ENCODE measurements at regions not wholly inside any gene's neighbourhood (a gene's known extent, or its start where the extent isn't known, plus 50 kb on each side); places are given as distances from the start of the nearest gene placed in this dataset.

DNA sequence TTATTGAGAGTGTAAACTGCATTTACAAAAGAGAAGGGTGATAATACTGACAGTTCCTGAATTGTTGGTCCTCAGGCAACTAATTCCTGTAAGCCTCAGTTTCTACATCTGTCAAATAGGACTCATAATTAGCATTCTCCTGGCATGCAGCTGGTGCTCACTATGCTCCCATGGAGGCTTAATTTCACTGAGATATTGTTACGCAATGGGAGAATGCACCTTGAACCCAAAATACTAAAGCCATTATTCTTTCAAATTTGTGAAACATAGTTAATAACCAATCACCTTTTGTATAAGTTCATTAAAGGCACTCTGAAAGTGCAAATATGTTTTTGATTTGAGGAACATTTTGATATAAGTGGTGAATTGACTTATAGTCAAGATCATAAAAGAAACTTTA lies 985.5 kb downstream of the CDH11 start:
- H3K27me3 Mint-ChIP-seq, result no peaks in the 10 kb centered on the region
- H3K4me3 Mint-ChIP-seq, result no peak overlapping the region
- no peak overlapping the region for H3K27ac Mint-ChIP-seq
- DNase-seq (no peak), ATAC-seq (no peak)
- no peaks in the 10 kb centered on the region for H3K4me1 Mint-ChIP-seq
- H3K9me3 Mint-ChIP-seq, result peaks cover 21 to 24% of the 10 kb centered on the region in 2 donors

DNA sequence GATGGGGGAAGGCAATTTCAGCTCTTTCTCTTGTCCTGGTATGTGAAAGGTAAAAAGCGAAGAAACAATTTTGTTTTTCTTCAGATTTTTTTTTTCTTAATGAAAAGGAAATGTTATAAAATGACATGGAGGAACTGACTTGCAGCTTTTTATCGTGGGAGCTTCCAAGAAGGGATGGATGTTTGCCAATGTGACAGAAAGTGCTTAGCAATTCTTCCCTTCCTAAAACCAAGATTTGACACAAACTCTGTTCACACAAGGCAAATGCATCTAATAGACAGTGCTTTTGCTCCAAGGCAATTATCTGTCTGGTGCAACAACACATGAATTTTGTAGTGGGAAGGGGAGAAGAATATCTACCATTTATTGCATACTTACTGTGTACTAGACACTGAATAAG lies 988.5 kb downstream of the CDH11 start:
- DNase-seq, result no peak
- H3K9me3 Mint-ChIP-seq, result peaks cover 21 to 24% of the 10 kb centered on the region in 2 donors
- no peak overlapping the region for H3K27ac Mint-ChIP-seq
- H3K4me1 Mint-ChIP-seq, result no peaks in the 10 kb centered on the region
- H3K4me3 Mint-ChIP-seq, result no peak overlapping the region
- no peaks in the 10 kb centered on the region for H3K27me3 Mint-ChIP-seq
- ATAC-seq, result no peak

DNA sequence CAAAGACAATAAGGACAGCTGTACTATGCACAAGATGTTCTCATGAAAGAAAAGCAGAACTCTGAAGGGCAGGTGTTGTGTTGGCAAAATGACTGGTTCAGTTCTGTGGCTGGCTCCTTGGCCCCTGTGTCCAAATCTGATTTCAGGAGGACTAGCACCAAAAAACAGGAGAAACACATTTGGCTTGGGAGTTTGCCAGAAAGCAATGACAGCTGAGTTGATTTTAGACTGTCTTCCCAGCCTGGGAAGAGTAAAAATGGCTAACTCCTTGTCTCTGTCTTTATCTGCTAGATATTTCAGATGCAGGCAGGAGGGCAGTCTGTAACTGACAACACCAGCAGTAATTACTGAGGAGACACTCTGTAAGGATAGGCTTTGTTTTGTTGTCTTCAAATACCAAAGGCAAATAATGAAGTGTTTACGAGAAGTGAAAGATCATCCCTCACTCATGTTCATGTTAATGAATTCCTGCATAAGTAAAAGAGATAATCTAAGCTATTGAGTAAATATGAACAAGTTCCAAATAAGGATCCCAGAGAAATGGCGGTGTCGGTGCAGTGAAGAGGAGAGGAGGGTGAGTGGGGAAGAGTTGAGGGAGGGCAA lies 989.0 kb downstream of the CDH11 start:
- Mint-ChIP-seq H3K9me3 (peaks cover 21 to 24% of the 10 kb centered on the region in 2 donors), H3K4me1 (no peaks in the 10 kb centered on the region), H3K27ac (no peak overlapping the region), H3K27me3 (no peaks in the 10 kb centered on the region), H3K4me3 (no peak overlapping the region)
- DNase-seq (no peak), ATAC-seq (no peak)

DNA sequence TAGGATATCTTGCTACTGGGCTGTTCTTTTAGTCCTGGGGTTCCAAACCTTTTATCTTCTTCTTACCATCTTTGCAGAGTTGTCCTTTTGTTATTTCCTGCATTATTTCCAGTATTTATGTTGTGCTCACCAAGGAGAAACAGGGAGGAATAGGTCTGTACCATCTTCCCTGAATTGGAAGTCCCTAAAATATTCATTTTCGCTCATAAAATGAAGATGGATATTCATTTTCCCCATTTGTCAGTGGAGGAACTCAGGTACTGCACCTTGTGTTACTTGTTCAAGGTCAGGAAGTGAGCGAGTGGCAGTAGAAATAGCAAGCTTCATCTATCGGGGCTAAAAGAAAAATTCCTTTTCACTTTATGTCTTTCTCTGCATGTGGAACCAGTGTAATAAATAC lies 989.7 kb downstream of the CDH11 start:
- H3K4me3 Mint-ChIP-seq, result no peak overlapping the region
- H3K27ac Mint-ChIP-seq, result no peak overlapping the region
- no peak for ATAC-seq
- H3K27me3 Mint-ChIP-seq, result no peaks in the 10 kb centered on the region
- H3K4me1 Mint-ChIP-seq, result no peaks in the 10 kb centered on the region
- DNase-seq, result no peak
- H3K9me3 Mint-ChIP-seq, result peaks cover 21 to 24% of the 10 kb centered on the region in 2 donors

DNA sequence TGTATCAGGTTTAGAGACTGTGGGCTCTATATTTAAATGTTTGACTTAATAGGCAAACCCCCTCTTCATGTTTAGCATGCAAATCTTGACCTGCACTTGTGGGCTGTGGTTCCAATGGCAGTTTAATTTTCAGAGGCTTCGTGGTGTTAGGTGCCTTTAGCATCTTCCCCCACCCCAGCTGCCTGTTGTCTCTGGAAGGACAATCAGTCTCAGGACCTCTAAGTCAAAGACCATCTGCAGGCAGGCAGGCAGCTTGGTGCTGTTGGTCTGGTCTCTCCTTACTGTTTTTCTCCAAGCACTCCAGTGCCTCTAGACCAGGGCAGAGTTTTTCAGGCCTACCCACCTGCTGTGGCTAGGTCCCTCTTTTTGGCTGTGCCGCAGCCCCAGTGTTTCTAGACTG lies 990.4 kb downstream of the CDH11 start:
- H3K4me3 Mint-ChIP-seq, result no peak overlapping the region
- DNase-seq (no peak), ATAC-seq (no peak)
- H3K9me3 Mint-ChIP-seq, result peaks cover 21 to 24% of the 10 kb centered on the region in 2 donors
- H3K27me3 Mint-ChIP-seq, result no peaks in the 10 kb centered on the region
- H3K4me1 Mint-ChIP-seq, result no peaks in the 10 kb centered on the region
- no peak overlapping the region for H3K27ac Mint-ChIP-seq

DNA sequence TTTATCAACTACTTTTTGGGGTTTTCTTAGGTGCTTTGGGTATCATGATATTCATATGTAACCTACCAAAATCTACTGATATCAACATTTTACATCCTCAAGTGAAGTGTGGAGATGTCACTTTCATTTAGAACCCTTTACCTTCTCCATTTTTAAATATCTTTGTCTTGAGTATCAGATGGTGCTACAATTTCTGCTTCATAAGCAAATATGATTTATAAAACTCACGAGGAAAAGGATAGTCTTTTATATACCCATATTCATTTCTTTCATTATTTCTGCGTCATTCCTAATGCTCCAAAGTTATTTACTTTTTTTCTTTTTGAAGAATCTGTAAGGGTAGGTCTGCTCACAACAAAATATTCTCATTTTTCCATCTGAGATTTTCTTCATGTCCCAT lies 991.7 kb downstream of the CDH11 start:
- H3K9me3 Mint-ChIP-seq, result peaks cover 14% of the 10 kb centered on the region in 2 donors
- no peaks in the 10 kb centered on the region for H3K27me3 Mint-ChIP-seq
- H3K4me1 Mint-ChIP-seq, result no peaks in the 10 kb centered on the region
- H3K4me3 Mint-ChIP-seq, result no peak overlapping the region
- H3K27ac Mint-ChIP-seq, result no peak overlapping the region
- ATAC-seq (no peak), DNase-seq (no peak)

DNA sequence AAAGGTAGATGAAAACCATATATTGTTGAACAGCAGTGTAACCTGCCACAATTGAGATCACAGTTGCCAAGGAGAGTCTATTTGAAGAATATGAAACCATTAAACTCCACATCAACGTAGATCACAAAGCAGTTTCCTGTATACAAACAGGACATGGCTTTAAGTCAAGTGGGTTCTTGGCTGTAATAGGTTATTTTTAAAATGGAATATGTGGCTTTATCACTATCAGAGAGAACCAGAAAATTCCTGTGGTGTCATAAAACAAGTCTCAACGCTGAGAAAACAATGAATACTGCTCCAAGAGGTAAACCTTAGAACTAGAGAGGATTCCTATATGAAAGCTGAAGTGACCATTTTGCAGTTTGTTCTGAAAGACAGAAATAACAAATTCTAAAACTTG lies 999.7 kb downstream of the CDH11 start:
- Mint-ChIP-seq H3K27me3 (no peaks in the 10 kb centered on the region), H3K27ac (no peak overlapping the region), H3K9me3 (peaks cover 0 to 16% of the 10 kb centered on the region in 2 donors), H3K4me3 (no peak overlapping the region), H3K4me1 (no peaks in the 10 kb centered on the region)
- DNase-seq (no peak), ATAC-seq (no peak)

DNA sequence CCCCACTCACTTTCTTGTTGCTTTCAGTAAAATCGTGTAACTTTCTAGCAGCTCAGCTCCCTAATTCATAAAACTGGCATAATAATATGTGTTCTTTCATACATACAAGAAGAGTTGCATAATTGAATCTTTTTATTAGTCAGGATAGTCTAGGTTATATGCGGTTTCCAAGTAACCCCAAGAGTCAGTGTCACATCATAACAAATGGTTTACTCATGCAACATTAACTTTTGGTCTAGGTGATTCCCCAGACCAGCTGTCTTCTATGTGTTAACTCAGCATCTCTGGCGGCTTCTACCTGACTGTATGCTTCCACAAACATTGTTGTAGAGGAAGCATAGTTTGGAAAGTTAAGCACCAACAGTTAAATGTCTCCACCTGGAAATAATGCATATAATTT lies 1000.4 kb downstream of the CDH11 start:
- Mint-ChIP-seq H3K27me3 (no peaks in the 10 kb centered on the region), H3K4me3 (no peak overlapping the region), H3K4me1 (no peaks in the 10 kb centered on the region), H3K9me3 (peaks cover 0 to 16% of the 10 kb centered on the region in 2 donors), H3K27ac (no peak overlapping the region)
- DNase-seq (no peak), ATAC-seq (no peak)

DNA sequence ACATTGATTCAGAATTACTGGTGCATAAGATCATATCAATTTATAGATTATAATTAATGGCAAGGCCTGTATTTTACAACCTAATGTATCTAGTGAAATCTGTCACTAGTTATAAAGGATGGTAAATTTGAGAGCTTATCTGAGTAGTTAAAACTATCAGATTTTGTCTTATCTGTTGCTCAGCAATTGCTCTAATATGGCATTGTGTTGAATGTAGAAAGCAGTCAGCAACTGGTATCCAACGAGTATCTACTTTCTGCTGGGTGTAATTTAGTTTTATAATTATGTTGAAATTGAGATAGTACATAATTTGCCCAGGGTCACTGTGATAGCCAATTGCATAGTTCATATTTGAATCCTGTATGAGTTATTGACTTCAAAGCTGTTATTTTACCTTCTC lies 1005.7 kb downstream of the CDH11 start:
- Mint-ChIP-seq H3K4me3 (no peak overlapping the region), H3K27ac (no peak overlapping the region)

DNA sequence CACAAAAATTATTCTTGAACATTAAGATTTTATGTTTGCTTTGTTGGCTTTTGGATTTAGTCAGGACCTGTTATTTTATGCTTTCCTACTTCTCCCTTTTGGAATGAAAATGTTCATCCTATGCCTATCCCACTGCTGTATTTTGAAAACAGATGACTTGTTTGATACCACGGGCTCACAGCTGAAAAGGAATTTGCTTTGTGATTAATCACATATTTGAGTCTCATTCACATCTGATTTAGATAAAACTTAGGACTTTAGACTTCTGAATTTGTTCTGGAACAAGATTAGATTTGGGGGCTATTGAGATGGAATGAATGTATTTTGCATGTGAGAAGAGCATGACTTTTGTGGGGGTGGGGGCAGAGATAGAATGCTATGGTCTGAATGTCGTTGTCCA lies 1012.6 kb downstream of the CDH11 start:
- ATAC-seq (no peak), DNase-seq (no peak)
- no peak overlapping the region for H3K4me3 Mint-ChIP-seq
- H3K27ac Mint-ChIP-seq, result no peak overlapping the region
- H3K4me1 Mint-ChIP-seq, result no peaks in the 10 kb centered on the region
- peaks cover 9 to 21% of the 10 kb centered on the region in 2 donors for H3K9me3 Mint-ChIP-seq
- no peaks in the 10 kb centered on the region for H3K27me3 Mint-ChIP-seq

More for the DNA sequence above, 1005.7 kb downstream of the CDH11 start:
- no peaks in the 10 kb centered on the region for H3K27me3 Mint-ChIP-seq
- DNase-seq (no peak), ATAC-seq (no peak)
- H3K9me3 Mint-ChIP-seq, result peaks cover 5 to 8% of the 10 kb centered on the region in 2 donors
- H3K4me1 Mint-ChIP-seq, result no peaks in the 10 kb centered on the region

DNA sequence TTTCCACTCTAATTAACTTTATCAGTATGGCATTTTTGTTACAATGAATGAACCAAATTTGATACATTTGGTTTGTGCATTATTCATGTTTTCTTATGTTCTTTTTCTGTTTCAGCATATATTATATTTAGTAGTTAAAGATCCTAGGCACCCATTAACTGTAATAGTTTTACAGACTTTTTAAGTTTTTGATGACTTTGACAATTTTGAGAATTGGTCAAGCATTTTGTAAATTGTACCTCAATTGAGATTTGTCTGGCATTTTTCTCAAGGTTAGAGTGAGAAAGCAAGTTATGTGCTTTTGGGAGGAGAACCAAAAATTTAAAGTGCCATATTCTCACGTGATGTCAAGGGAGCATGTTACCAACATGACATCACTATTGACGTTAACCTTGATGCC lies 1019.2 kb downstream of the CDH11 start:
- no peak for ATAC-seq

DNA sequence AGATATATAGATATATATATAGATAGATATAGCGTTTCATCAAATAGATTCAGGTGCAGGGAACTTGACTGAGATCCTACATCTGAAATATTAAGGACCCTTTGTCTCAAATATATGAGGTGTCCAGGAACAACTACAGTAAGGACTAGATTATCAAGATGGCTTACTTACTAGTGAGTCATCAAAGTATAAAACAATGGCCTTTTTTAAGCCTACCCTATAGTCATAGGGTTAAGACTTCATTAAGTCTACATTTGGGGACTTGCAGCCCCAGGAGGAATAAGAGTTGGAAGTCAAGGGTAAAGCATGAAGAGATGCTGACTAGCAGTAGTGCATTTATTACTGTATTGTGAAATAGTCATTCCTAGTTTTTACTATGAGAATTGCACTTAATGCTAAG lies 1023.4 kb downstream of the CDH11 start:
- no peak overlapping the region for H3K27ac Mint-ChIP-seq
- H3K4me3 Mint-ChIP-seq, result no peak overlapping the region
- DNase-seq (no peak), ATAC-seq (no peak)
- H3K4me1 Mint-ChIP-seq, result no peaks in the 10 kb centered on the region
- H3K27me3 Mint-ChIP-seq, result no peaks in the 10 kb centered on the region
- no peaks in the 10 kb centered on the region for H3K9me3 Mint-ChIP-seq

More for the DNA sequence above, 1019.2 kb downstream of the CDH11 start:
- no peaks in the 10 kb centered on the region for H3K27me3 Mint-ChIP-seq
- H3K4me3 Mint-ChIP-seq, result no peak overlapping the region
- H3K27ac Mint-ChIP-seq, result no peak overlapping the region
- DNase-seq, result no peak
- peaks cover 4 to 8% of the 10 kb centered on the region in 2 donors for H3K9me3 Mint-ChIP-seq
- H3K4me1 Mint-ChIP-seq, result no peaks in the 10 kb centered on the region

DNA sequence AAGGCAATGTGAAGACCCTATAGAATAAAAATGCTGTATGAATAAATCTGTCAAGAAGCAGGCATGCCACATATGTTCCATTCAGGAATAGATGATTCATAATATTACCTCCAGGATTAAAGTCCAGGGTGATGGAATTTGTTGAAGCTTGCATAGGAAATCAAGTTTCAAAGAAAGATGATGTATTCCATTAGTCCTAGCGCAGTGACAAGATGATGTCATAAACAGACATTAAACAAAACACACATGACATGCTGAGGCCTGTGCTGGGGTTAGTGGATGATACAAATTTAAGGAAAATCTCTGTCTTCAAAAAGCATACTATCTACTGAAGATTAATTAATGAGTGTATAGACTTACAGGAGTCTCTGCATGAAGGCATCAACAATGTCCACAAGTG lies 1025.2 kb downstream of the CDH11 start:
- no peak overlapping the region for H3K4me3 Mint-ChIP-seq
- ATAC-seq, result no peak
- no peak for DNase-seq
- H3K27me3 Mint-ChIP-seq, result no peaks in the 10 kb centered on the region
- peaks cover 0 to 5% of the 10 kb centered on the region in 2 donors for H3K9me3 Mint-ChIP-seq
- H3K27ac Mint-ChIP-seq, result no peak overlapping the region
- no peaks in the 10 kb centered on the region for H3K4me1 Mint-ChIP-seq

DNA sequence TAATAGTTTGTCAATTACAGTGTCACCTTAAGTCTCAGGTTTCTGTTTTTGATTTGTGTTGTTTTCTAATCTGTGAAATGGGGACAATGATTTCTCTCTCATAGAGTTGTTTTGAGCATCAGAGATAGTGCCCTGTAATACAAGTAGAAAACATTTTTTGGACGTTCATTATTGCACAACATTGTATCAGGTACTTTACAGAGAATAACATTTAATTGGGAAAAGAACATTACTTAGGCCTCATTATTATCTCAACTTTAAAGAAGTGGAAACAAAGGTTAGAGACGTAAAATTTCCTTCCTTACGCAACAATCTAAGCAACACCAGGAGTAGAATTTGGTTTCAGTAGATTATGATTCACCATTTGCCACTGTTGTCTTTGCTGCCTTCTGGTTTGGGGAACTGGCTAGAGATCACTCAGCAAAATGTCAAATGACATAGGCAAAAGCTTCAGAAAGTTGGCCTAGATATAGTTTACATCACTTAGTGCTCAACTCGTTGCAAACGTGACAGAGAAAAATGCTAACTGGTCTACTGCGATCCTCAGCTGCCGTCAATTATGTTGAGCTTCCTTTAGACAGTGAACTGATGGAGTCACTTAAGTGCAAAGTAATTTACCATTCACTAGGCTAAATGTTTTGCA lies 1026.8 kb downstream of the CDH11 start:
- DNase-seq (no peak), ATAC-seq (no peak)
- peaks cover 0 to 5% of the 10 kb centered on the region in 2 donors for H3K9me3 Mint-ChIP-seq
- no peak overlapping the region for H3K4me3 Mint-ChIP-seq
- no peaks in the 10 kb centered on the region for H3K4me1 Mint-ChIP-seq
- no peak overlapping the region for H3K27ac Mint-ChIP-seq
- H3K27me3 Mint-ChIP-seq, result no peaks in the 10 kb centered on the region

DNA sequence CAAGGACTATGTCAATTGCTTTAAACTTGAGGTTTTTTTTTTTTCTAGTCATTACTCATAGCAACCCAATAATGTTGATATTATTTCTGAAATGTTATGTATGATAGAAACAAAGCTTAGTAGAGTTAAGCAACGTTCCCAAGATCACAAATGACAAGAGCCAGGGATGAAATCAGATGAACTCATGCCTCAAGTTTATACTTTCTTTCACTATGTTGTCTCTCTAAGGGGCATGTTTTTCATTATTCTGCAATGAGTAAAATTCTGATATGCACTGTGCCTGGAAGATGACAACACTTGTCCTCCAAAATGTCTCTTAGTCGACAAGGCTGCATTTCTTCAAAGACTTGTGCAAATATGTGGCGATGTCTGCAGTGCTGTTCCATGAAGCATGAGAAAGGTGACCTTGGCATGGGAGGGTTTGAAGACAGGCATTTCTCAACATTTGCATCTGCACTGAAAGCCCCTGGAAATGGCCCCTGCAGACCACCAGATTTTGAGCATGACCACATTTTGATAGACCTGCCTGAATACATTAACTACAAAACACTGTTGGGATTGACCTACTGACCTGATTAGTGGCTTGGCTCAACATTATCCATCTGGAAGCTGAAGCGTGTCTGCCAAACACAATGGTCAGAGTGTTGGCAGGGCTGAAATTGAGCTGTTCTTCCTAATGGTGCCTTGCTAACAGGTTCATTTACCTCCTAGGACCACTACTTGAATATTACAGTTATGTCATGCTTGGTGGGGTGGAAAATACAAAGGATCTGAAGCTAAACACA lies 1027.5 kb downstream of the CDH11 start:
- ATAC-seq (no peak), DNase-seq (no peak)
- no peaks in the 10 kb centered on the region for H3K27me3 Mint-ChIP-seq
- H3K4me1 Mint-ChIP-seq, result no peaks in the 10 kb centered on the region
- H3K4me3 Mint-ChIP-seq, result no peak overlapping the region
- no peak overlapping the region for H3K27ac Mint-ChIP-seq
- H3K9me3 Mint-ChIP-seq, result peaks cover 0 to 5% of the 10 kb centered on the region in 2 donors

DNA sequence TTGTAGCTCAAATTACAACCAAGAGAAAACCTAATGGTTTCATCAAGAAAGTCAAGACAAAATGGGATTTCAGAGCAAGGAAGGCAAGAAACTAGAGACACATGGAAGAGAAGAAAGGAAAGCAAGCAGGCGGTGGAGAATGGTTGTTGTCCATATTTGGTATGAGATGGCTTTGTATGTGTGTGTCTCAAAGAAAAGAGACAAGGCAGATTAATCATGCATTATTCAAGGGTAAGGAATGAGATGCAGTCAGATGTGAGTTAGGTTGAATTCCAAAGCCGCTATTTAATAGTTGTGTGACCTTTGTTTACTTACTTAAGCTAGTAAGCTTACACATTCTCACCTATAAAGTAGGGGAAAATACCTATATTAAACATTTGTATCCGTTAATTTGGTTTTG lies 1029.6 kb downstream of the CDH11 start:
- Mint-ChIP-seq H3K27me3 (no peaks in the 10 kb centered on the region), H3K4me3 (no peak overlapping the region), H3K27ac (no peak overlapping the region), H3K4me1 (no peaks in the 10 kb centered on the region), H3K9me3 (peaks cover 9 to 10% of the 10 kb centered on the region in 2 donors)
- no peak for DNase-seq
- no peak for ATAC-seq

Measured in stimulated activated naive CD8-positive, alpha-beta T cell treated with anti-CD3 and anti-CD28 coated beads, Interleukin-15, amount 100 ng/mL, for 72 hours (primary cell).